HG02623 (cell line): ENCODE measurements at regions not wholly inside any gene's neighbourhood (a gene's known extent, or its start where the extent isn't known, plus 50 kb on each side); places are given as distances from the start of the nearest gene placed in this dataset.
"Not testable (repeated sequence)": the region's sequence is repeated elsewhere in the genome, so short reads cannot be mapped to it uniquely, and the experiment has no call there.

ENCODE experiments used
- ATAC-seq: cut with Tn5 transposase; IDR thresholded peaks from one replicate; pipeline ENCODE4 v1.9.1; 2021; ENCODE audit warnings: moderate library complexity; ENCODE audit not compliant: unreplicated experiment

- no peak for ATAC-seq
These were observed 191.3 kb upstream of the NREP start for GRCh38 chr5:111948092-111948841.

GRCh38 chr5:111946556-111946955 is 189.6 kb upstream of the NREP start:
- no peak for ATAC-seq

- no peak for ATAC-seq
These were observed 188.5 kb upstream of the NREP start for GRCh38 chr5:111945535-111945934.

GRCh38 chr5:111942661-111943401 is 185.8 kb upstream of the NREP start:
- no peak for ATAC-seq

- no peak for ATAC-seq
These were observed 185.2 kb upstream of the NREP start for GRCh38 chr5:111942201-111942600.

GRCh38 chr5:111937094-111937493 is 180.1 kb upstream of the NREP start:
- ATAC-seq: no peak

GRCh38 chr5:111935835-111936234 is 178.8 kb upstream of the NREP start:
- ATAC-seq: no peak

- no peak for ATAC-seq
These were observed 178.0 kb upstream of the NREP start for GRCh38 chr5:111935009-111935408.

GRCh38 chr5:111934511-111934910 is 177.5 kb upstream of the NREP start:
- ATAC-seq: no peak

- no peak for ATAC-seq
These were observed 176.1 kb upstream of the NREP start for GRCh38 chr5:111933086-111933485.

- ATAC-seq: no peak
These were observed 175.6 kb upstream of the NREP start for GRCh38 chr5:111932628-111933027.

GRCh38 chr5:111932199-111932598 is 175.2 kb upstream of the NREP start:
- ATAC-seq: no peak

GRCh38 chr5:111931655-111932054 is 174.7 kb upstream of the NREP start:
- no peak for ATAC-seq

- no peak for ATAC-seq
These were observed 174.0 kb upstream of the NREP start for GRCh38 chr5:111930905-111931461.

GRCh38 chr5:111930449-111930848 is 173.5 kb upstream of the NREP start:
- ATAC-seq: no peak

- ATAC-seq: no peak
These were observed 172.9 kb upstream of the NREP start for GRCh38 chr5:111929867-111930266.

GRCh38 chr5:111929261-111929660 is 172.3 kb upstream of the NREP start:
- ATAC-seq: no peak

- no peak for ATAC-seq
These were observed 171.5 kb upstream of the NREP start for GRCh38 chr5:111928511-111928910.

GRCh38 chr5:111927191-111927590 is 170.2 kb upstream of the NREP start:
- no peak for ATAC-seq

- no peak for ATAC-seq
These were observed 169.0 kb upstream of the NREP start for GRCh38 chr5:111926026-111926425.

GRCh38 chr5:111922344-111922743 is 165.3 kb upstream of the NREP start:
- ATAC-seq: no peak

GRCh38 chr5:111921691-111922090 is 164.7 kb upstream of the NREP start:
- not testable (repeated sequence) for ATAC-seq
